ENCODE measurements at regions not wholly inside any gene's neighbourhood (a gene's known extent, or its start where the extent isn't known, plus 50 kb on each side); places are given as distances from the start of the nearest gene placed in this dataset.
"Not testable (repeated sequence)": the region's sequence is repeated elsewhere in the genome, so short reads cannot be mapped to it uniquely, and the experiment has no call there.

DNA sequence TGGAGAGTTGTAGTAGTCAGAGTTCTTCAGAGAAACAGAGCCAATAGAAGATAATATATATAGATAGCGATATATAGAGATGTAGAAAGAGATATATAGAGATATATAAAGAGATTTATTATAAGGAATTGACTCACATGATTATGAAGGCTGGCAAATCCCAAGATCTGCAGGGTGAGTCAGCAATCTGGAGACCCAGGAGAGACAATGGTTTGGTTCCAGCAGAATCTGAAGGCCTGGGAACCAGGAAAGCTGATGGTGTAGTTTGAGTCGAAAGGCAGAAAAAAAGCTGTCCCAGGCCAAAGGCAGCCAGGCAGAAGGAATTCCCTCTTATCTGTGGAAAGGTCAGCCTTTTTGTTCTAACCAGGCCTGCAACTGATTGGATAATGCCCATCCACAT, 194.1 kb downstream of the NUFIP1 start:
- ATAC-seq (no peak), DNase-seq (no peak)
- intact Hi-C loops (cut with micrococcal nuclease): no loop called here

DNA sequence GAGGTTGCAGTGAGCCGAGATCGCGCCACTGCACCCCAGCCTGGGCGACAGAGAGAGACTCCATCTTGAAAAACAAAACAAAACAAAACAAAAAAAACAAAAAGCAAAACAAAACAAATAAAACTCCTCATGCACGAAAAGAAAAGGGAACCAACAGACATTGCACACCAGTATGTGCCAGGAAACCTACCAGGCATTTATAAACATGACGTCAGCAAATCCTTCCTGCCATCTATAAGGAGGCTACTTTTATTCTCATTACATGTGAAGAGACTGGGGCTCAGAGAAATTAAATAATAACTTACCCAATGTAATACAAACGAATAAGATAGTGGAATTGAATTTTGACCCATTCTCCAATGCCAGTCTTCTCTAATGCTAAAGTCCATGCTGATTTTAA, 197.2 kb downstream of the NUFIP1 start:
- intact Hi-C loops (cut with micrococcal nuclease): no loop called here
- ATAC-seq: no peak
- DNase-seq: no peak

DNA sequence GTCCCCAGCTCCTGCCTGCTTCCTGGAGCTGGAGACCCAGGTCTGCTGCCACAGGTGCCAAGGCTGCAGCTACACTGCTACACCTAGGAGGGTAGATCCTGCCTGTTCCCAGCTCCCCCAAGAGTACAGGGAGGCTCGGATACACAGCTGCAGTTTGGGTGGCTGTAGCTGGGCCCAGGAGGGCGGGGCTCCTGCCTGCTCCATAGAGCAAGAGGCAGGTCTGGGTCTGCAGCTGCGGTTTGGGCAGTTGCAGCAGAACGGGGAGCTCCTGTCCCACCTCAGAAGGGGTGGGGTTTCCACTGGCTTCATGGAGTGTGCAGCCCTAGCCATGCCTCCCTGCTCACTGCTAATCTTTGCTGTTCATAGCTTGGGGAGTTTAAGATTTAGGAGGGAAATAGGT, 199.0 kb downstream of the NUFIP1 start:
- no peak for ATAC-seq
- intact Hi-C loops (cut with micrococcal nuclease): no loop called here
- no peak for DNase-seq

DNA sequence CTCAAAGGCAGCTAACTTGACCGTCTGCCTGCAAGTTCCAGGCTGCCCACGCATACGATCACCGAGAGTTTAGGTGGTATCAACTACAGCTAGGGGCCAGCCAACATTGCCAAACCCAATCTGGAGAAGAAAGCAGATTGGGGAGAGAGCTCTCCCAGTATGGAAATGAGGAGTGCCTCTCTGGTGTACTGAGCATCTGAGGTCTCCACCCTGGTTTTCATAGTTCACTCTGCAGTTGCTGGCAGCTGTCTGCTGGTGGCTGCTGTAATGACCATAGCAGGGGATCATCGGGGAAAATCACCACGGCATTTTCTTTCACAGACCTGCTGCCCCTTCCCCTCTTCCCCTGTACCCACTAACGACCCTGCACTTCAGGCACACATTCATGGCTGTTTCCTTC, 201.7 kb downstream of the NUFIP1 start:
- intact Hi-C loops (cut with micrococcal nuclease): no loop called here
- DNase-seq: no peak
- ATAC-seq: no peak

DNA sequence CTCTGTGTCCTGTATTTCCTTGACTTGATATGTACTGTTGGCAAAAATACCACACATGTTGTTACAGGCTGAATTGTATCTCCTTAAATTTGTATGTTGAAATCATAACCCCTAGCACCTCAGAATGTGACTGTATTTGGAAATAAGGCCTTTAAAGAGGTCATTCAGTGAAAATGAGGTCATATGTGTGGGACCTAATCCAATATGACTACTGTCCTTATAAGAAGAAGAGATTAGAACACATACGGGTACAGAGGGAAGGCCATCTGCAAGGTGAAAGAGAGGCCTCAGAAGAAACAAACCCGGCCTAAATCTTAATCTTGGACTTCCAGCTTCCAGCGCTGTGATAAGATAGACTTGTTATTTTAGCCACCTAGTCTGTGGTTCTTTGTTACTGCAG, 202.5 kb downstream of the NUFIP1 start:
- intact Hi-C loops (cut with micrococcal nuclease): no loop called here
- DNase-seq: no peak
- ATAC-seq: peak; percentile 31

DNA sequence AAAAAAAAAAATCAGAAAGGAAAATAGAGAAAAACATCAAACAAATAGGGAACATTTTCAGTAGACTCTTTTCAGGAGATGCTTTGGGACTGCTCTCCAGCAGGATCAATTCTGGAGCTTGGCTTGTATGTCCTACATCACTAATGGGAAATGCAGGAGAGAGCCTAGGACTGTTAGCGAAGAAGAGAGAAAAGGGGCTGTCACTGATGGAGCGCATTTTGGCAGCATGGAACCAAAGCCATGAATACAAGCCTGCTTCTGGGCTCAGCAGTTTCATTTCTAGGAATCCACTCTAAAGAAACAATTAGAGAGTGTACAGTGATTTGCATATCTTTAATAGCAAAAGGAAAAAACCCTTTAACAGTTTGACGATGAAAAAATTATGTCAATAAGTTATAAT, 203.9 kb downstream of the NUFIP1 start:
- ATAC-seq: no peak
- intact Hi-C loops (cut with micrococcal nuclease): no loop called here
- DNase-seq: no peak

DNA sequence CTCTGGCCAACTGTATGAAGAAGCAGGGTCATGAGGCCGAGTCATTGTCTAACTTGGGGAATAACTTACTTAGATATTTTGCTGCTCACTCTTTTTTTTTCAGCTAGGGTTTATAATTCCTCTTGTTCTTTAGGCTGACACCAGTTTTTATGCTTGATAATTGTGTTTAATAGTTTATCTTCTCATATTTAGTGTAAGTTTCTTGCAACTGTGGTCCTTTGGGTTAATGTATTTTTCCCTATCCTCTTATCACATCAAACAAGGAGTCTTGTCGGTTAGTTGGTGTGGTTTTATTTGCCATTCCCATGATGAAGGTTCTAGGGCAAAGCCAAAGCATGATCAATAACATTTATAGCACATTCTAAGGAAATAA, 204.6 kb downstream of the NUFIP1 start:
- intact Hi-C loops (cut with micrococcal nuclease): no loop called here
- DNase-seq (no peak), ATAC-seq (no peak)

DNA sequence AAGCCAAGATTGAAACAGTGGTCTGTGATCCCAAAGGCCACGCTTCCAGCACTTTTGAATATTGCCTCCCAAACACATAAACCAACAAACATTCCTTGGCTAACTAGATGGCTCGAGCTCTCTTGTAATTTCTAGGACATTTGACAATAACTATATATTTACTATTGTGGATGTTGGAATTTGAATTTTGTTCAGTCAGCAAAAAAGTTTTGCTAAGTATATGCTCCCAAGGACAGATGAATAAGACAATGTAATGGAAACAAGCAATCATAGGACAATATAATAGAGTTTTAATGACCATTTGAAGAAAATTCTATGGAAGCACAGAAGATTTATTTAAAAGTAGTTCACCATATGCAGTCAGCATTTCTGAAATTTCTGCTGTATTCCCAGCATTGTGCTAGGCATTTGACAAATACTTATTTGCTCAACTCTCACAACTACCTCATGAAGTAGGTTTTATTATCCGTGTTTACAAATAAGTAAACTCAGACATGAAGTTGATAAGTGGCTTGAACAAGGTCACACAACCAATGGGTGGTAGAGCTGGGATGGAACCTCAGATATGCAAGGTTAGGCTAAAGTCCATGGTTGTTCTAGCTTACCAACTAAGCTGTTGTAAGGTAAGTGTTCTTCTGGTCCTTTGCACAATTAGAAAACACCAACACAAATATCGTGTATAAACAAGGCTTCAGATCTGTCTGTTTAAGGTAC, 205.1 kb downstream of the NUFIP1 start:
- ATAC-seq: no peak
- no peak for DNase-seq
- intact Hi-C loops (cut with micrococcal nuclease): no loop called here

DNA sequence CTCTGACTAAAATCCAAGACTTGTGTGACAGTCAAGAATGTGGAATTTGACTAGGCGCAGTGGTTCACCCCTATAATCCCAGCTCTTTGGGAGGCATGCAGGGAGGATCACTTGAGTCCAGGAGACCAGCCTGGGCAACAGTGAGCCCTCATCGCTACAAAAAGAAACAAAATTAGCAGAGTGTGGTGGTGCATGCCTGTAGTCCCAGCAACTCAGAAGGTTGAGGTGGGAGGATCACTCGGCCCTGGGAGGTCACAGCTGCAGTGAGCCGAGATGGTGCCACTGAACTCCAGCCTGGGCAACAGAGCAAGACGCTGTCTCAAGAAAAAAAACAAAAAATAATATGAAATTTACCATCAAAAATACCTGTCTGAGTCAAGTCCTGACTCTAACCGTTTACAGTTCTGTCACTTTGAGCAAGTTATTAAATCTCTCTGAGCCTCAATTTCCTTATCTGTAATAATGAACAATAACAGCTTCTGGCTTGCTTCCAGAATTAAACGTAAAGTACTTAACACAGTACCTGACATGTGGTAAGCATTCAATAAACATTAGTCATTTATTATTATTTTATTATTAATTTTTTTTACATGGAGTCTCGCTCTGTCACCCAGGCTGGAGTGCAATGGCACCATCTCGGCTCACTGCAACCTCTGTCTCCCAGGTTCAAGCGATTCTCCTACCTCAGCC, 204.6 kb upstream of the TSC22D1 start:
- intact Hi-C loops (cut with micrococcal nuclease): no loop called here
- no peak for DNase-seq
- no peak for ATAC-seq

DNA sequence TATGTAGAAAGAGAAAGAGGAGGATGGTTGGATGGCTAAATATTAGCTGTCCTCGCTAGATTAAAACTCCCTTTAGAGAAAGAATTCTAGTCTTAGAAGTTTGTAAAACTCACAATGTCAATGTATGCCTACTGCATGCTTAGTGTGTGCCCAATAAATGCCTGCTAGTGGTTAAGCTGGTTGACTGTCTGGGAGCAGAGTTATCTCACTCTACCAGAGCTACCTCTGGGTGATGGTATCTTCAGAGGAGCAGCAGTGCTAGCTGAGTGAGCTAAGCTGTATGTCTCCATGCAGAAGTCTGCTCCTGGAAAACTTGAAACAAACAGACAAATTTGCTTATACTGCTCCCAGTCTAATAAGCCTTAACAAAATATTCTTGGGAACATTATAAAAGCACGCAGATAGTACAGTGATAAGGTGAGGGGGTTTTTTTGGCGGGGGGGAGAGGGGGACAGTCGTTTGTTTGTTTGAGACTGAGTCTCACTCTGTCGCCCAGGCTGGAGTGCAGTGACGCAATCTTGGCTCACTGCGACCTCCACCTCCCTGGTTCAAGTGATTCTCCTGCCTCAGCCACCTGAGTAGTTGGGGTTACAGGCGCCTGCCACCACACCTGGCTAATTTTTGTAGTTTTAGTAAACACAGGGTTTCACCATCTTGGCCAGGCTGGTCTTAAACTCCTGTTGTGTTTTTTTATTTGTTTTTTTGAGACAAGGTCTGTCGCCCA, 202.8 kb upstream of the TSC22D1 start:
- no peak for DNase-seq
- intact Hi-C loops (cut with micrococcal nuclease): no loop called here
- ATAC-seq: no peak

DNA sequence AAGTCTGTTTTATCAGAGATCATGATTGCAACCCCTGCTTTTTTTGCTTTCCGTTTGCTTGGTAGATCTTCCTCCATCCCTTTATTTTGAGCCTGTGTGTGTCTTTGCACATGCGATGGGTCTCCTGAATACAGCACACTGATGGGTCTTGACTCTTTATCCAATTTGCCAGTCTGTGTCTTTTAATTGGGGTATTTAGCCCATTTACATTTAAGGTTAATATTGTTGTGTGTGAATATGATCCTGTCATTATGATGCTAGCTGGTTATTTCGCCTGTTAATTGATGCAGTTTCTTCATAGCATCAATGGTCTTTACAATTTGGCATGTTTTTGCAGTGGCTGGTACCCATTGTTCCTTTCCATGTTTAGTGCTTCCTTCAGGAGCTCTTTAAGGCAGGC, 199.2 kb upstream of the TSC22D1 start:
- ATAC-seq; DNase-seq; intact Hi-C loops (cut with micrococcal nuclease): not testable (repeated sequence)

DNA sequence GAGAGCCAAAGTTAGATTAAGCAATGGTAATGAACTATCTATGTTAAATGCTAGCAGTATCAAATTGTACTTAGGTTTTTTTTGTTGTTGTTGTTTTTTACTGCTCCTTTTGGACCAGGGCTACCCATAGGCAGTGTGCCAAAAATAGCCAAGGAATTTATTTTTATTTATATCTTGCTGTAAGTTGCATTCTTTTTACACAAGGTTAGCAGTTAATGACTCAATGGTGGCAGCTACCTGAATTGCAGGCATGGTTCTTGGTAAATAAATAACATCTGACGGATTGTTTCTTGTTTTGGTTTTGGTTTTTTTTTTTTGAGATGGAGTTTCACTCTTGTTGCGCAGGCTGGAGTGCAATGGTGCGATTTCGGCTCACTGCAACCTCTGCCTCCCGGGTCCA, 194.8 kb upstream of the TSC22D1 start:
- intact Hi-C loops (cut with micrococcal nuclease): no loop called here
- ATAC-seq: no peak
- no peak for DNase-seq

DNA sequence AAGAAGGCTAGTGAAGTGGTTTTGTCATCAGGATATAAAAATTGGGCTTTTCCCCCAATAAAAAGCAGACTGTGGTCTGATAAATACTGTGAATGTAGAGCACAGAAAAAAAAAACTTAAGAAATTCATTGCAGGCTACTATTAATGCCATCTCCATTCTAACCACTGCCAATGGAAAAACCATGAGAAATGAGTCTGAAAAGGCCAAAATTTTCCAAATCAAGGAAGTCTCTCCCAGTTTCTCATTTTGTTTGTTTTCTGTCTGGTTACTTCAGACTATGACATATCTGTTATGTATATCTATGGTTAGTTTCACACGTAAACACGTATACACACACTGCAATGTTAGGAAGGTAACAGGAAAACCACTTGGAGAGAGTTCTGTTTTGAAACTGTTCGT, 193.6 kb upstream of the TSC22D1 start:
- intact Hi-C loops (cut with micrococcal nuclease): no loop called here
- no peak for DNase-seq
- no peak for ATAC-seq

DNA sequence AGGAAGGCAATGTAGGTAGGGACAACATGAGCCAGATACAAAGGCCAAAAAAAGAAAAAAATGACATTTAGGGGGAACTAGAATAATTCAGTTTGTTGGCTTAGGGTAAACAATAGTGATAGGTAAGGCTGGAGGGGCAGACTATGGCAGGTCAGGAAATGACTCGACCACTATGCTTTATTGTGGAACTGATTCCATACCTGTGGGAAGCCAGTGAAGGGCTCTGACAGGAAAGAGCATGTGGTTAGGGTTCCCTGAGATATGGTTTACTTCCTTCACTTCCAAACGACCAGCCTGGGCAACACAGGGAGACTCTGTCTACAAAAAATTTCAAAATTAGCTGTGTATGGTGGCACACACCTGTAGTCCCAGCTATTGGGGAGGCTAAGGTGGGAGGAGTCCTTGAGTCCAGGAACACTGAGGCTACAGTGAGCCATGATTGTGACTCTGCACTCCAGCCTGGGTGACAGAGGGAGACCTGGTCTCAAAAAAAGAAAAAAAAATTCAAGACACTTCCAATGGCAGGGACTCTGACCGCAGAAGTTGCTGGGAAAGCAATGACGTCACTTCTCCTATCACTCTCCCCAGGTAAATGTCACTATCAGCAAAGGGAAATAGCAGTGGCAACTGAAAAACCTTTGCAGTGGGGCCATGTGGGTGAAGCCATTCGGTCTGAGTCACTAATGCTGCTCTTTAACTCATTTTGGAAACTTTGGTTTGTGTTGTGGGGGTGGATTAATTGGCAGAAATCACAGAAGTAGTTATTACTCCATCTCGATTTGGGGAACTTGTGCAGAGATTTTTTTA, 192.8 kb upstream of the TSC22D1 start:
- ATAC-seq (no peak), DNase-seq (no peak)
- intact Hi-C loops (cut with micrococcal nuclease): no loop called here

DNA sequence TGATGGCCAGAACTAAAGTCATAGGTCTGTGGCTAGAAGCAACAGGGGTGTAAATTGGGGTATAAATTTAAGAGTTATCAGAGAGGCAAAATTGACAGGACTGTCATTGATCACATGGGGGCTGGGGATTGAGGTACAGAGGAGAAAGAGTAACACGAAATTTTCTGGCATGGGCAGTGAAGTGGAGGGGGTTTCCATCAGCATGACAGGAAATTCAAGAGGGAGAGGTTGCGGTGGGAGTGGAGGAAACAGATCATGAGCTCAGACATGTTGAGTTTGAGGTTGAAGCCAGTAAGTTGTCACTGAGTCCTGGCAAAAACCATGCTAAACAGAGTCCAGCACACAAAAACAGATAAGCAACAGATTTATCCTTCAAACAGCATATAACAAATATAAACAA, 192.1 kb upstream of the TSC22D1 start:
- DNase-seq (no peak), ATAC-seq (no peak)
- intact Hi-C loops (cut with micrococcal nuclease): no loop called here

DNA sequence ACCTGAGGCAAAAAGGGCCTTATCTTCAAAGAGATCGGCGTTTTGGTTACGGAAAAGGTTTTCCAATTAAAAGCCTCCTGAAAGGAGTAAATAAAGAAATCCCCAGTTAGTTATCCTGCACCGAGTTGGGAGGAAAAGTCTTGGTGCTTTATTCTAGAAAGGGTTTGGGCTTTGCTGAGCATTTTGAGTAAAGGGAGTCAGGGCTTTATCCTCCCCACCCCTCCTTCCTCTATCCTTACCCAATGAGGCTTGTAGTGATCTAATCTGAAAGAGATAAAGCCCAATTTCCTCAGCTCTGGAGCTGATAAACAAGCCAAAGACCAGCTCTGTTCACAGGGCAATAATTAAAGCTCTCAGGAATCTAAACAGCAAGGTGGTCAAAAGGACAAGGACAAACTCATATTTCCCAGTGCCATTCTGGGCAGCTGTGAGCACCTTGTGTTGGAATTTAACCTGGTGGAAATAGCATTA, 188.9 kb upstream of the TSC22D1 start:
- ATAC-seq (no peak), DNase-seq (no peak)
- intact Hi-C loops (cut with micrococcal nuclease): no loop called here

DNA sequence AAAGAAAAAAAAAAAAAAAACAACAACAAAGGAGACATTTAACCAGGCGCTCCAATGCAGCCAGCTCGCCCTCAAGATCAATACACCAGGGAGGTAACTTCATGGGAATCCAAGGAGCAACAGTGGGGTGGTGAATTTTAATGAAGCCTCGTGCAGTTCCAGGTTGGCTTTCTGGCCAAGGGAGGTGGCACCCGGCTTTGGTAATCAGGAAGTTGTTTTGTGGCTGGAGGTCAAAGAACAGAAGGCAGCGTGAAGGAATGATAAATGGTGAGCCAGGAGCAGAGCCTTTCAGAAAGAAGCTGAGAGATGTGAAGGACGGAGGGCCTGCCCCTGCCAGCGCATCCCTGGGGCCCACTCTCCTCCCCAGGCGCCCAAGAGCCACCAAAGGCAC, 188.2 kb upstream of the TSC22D1 start:
- DNase-seq (no peak), ATAC-seq (no peak)
- intact Hi-C loops (cut with micrococcal nuclease): no loop called here

DNA sequence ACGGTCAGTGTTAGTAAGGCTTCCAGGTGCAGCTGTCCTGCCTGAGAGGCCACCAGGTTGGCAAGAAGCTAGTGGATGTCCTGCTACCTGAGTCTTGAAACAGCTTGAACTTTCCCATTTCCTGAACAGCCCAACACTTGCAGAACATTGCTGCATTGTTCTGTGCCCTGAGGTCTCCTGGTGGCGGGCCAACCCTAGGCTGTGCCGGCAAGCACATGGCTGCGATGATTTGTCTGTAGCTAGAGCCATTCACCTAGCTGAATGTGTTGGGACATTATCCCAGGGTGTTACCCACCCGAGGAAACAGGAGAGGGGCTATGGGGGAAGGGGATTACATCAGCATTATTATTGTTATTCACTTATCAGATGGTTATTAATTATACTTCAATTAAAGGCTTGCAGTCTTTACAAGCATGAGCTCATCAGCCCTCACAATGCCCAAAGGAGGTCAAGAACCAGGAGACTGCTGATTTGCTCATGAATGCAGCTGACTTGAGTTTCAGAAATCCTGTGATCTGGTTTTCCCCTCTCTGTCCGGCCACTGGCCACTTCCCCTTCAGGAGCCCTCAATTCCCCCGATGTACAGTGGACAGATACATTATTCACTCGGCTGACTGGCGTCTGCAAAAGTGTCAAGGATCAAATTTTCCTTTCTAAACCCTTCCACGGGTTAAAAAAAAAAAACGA, 187.6 kb upstream of the TSC22D1 start:
- intact Hi-C loops (cut with micrococcal nuclease): no loop called here
- DNase-seq: no peak
- ATAC-seq: peak; percentile 52

DNA sequence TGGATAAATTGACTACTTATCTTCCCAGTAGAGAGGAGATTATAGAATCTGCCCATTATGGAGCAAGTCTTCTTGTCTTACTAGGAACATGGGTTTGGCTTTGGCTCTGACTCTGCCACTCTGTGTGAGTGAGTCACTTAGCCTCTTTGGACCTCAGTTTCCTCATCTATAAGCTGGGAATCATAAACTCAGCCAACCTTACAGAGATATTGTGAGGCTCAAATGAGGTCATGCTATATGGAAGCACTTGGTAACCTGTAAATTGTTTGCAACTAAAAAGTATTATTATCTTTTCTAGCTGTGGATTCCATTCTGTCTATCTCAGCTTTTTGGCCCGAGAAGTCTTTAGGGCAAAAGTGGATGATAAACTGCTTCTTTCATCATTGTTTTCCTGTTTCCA, 186.8 kb upstream of the TSC22D1 start:
- intact Hi-C loops (cut with micrococcal nuclease): no loop called here
- no peak for DNase-seq
- no peak for ATAC-seq

All from left ventricle myocardium superior (tissue), 1 donor.